Spleen (tissue), 11 donors: ENCODE measurements at regions not wholly inside any gene's neighbourhood (a gene's known extent, or its start where the extent isn't known, plus 50 kb on each side); places are given as distances from the start of the nearest gene placed in this dataset.

Experiments
- DNase-seq: peaks from one replicate; pipeline ENCODE4 v3.0.0-alpha.2; 2020
- H3K27ac ChIP-seq, 8 donors: fragments of 200-600 bp; sonication (generic) in 7 of 8; 1 replicate in 4 of 8; 2 replicates in 4 of 8; pipeline versions ENCODE4 v1.5.0 to v1.8.0; 2016 to 2021; ENCODE audit warnings: inconsistent platforms in 4 of 8, mild to moderate bottlenecking in 4 of 8, moderate library complexity in 1 of 8
- H3K27me3 ChIP-seq, 7 donors: fragments of 200-600 bp; sonication (generic) in 6 of 7; replicated peaks in 1 of 7; 1 replicate in 4 of 7; 2 replicates in 3 of 7; pipeline versions ENCODE4 v1.5.0 to v1.8.0; 2016 to 2021; ENCODE audit warnings: inconsistent platforms in 3 of 7, mild to moderate bottlenecking in 1 of 7
- H3K36me3 ChIP-seq, 6 donors: fragments of 200-600 bp; sonication (generic) in 5 of 6; 1 replicate in 4 of 6; 2 replicates in 2 of 6; pipeline versions ENCODE4 v1.5.0 to v1.8.0; 2016 to 2021; ENCODE audit warnings: inconsistent platforms in 2 of 6
- H3K4me1 ChIP-seq, 6 donors: fragments of 200-600 bp; sonication (generic) in 5 of 6; 1 replicate in 3 of 6; 2 replicates in 3 of 6; pipeline versions ENCODE4 v1.5.0 to v1.8.0; 2016 to 2021; ENCODE audit warnings: inconsistent platforms in 3 of 6
- H3K4me3 ChIP-seq, 8 donors: fragments of 200-600 bp; sonication (generic) in 7 of 8; 1 replicate in 4 of 8; 2 replicates in 4 of 8; pipeline versions ENCODE4 v1.5.0 to v1.8.0; 2016 to 2021; ENCODE audit warnings: inconsistent platforms in 4 of 8, mild to moderate bottlenecking in 4 of 8, moderate library complexity in 2 of 8
- H3K9me3 ChIP-seq, 8 donors: fragments of 200-600 bp; sonication (generic) in 7 of 8; 1 replicate in 4 of 8; 2 replicates in 4 of 8; pipeline versions ENCODE4 v1.5.0 to v1.8.0; 2016 to 2021; ENCODE audit warnings: inconsistent platforms in 4 of 8
- CTCF ChIP-seq, 11 experiments: fragments of 200-600 bp in 7 of 11; fragments of 450-650 bp in 4 of 11; sonication (generic) in 4 of 11; IDR thresholded peaks in 8 of 11; conservative IDR thresholded peaks in 3 of 11; 1 replicate in 7 of 11; 2 replicates in 4 of 11; pipeline versions ENCODE4 v1.4.0 to v1.8.0; 2016 to 2021; ENCODE audit warnings: antibody characterized with exemption in 11 of 11, inconsistent platforms in 4 of 11, mild to moderate bottlenecking in 1 of 11
- POLR2A ChIP-seq, 3 donors: fragments of 450-650 bp; IDR thresholded peaks; one replicate each; pipeline ENCODE4 v1.5.1; 2017; ENCODE audit warnings: antibody characterized with exemption in 3 of 3, mild to moderate bottlenecking in 1 of 3
- POLR2AphosphoS5 ChIP-seq, 3 donors: sonication (generic); formaldehyde crosslinking; IDR thresholded peaks; one replicate each; pipeline ENCODE4 v1.5.1; 2017; ENCODE audit warnings: antibody characterized with exemption in 3 of 3
- WGBS, 5 donors: extraction: QIAGEN DNeasy Blood & Tissue Kit in 3 of 5; methylation state at CpG; one replicate each; pipeline versions ENCODE4 v1.1.5 to v1.1.7; 2013 to 2018; 5-methylcytosine and 5-hydroxymethylcytosine counted together
- intact Hi-C: fragments of 100-400 bp; cut with DNase I; formaldehyde crosslinking; loops from one replicate; pipeline ENCODE4 v1.15.0; 2023; ENCODE audit warnings: low total_unique reads
- donor health status: healthy with polysubstance abuse.
- donor health status: DM: no; HTN: no; CAD: no; lungs with moderate emphysema.
- donor health status: DM: no; HTN: no; CAD: no.
- donor health status: Bipolar disorder and iron deficiency.
- donor health status: healthy.
- donor health status: DM: no; HTN: no; CAD: no.
- donor health status: DM: yes; HTN: yes; CAD: no.

- Histone ChIP-seq H3K9me3 (no peaks in the 10 kb centered on the region), H3K27me3 (no peaks in the 10 kb centered on the region), H3K4me1 (no peaks in the 10 kb centered on the region), H3K4me3 (no peak overlapping the region), H3K36me3 (no peaks in the 10 kb centered on the region), H3K27ac (no peak overlapping the region)
- 45 to 65% (median 54%) methylated on average over 2 of the region's 2 CpGs for WGBS, 5 donors
- DNase-seq: no peak
- intact Hi-C loops: no loop called here
- TF ChIP-seq POLR2AphosphoS5 (IDR thresholded peaks at IDR 0.05) (no peak), POLR2A (IDR thresholded peaks at IDR 0.05) (no peak), CTCF (IDR thresholded peaks at IDR 0.05 in 8 of 11, conservative IDR thresholded peaks at IDR 0.05 in 3 of 11) (no peak)
Observed at GRCh38 chr7:22632674-22633073, 94.3 kb upstream of the IL6 start.

GRCh38 chr7:22631730-22632129 lies 95.3 kb upstream of the IL6 start:
- H3K4me1 ChIP-seq: no peaks in the 10 kb centered on the region
- H3K9me3 ChIP-seq: no peaks in the 10 kb centered on the region
- intact Hi-C loops: no loop called here
- H3K36me3 ChIP-seq: no peaks in the 10 kb centered on the region
- DNase-seq: no peak
- no peak overlapping the region for H3K4me3 ChIP-seq
- WGBS, 5 donors: 54 to 76% (median 68%) methylated on average over 2 of the region's 2 CpGs
- H3K27me3 ChIP-seq: no peaks in the 10 kb centered on the region
- no peak overlapping the region for H3K27ac ChIP-seq
- no peak for TF ChIP-seq POLR2AphosphoS5 (IDR thresholded peaks at IDR 0.05)
- TF ChIP-seq CTCF (IDR thresholded peaks at IDR 0.05 in 8 of 11, conservative IDR thresholded peaks at IDR 0.05 in 3 of 11): no peak
- TF ChIP-seq POLR2A (IDR thresholded peaks at IDR 0.05): no peak

GRCh38 chr7:22630069-22630468 lies 96.9 kb upstream of the IL6 start:
- no peak for DNase-seq
- H3K9me3 ChIP-seq: no peaks in the 10 kb centered on the region
- H3K4me1 ChIP-seq: no peaks in the 10 kb centered on the region
- no peak for TF ChIP-seq POLR2A (IDR thresholded peaks at IDR 0.05)
- no peak for TF ChIP-seq CTCF (IDR thresholded peaks at IDR 0.05 in 8 of 11, conservative IDR thresholded peaks at IDR 0.05 in 3 of 11)
- no peak for TF ChIP-seq POLR2AphosphoS5 (IDR thresholded peaks at IDR 0.05)
- peaks cover 0 to 6% (median 0%) of the 10 kb centered on the region in 6 donors for H3K36me3 ChIP-seq
- H3K27me3 ChIP-seq: no peaks in the 10 kb centered on the region
- H3K27ac ChIP-seq: no peak overlapping the region
- WGBS, 5 donors: 76 to 98% (median 95%) methylated on average over 7 of the region's 7 CpGs
- H3K4me3 ChIP-seq: no peak overlapping the region
- intact Hi-C loops: no loop called here

- Histone ChIP-seq H3K27ac (no peak overlapping the region), H3K36me3 (peaks cover 0 to 6% (median 0%) of the 10 kb centered on the region in 6 donors), H3K4me1 (no peaks in the 10 kb centered on the region), H3K4me3 (no peak overlapping the region), H3K9me3 (no peaks in the 10 kb centered on the region), H3K27me3 (no peaks in the 10 kb centered on the region)
- TF ChIP-seq POLR2A (IDR thresholded peaks at IDR 0.05) (no peak), CTCF (IDR thresholded peaks at IDR 0.05 in 8 of 11, conservative IDR thresholded peaks at IDR 0.05 in 3 of 11) (no peak), POLR2AphosphoS5 (IDR thresholded peaks at IDR 0.05) (no peak)
- intact Hi-C loops: no loop called here
- no peak for DNase-seq
Observed at GRCh38 chr7:22629056-22629455, 97.9 kb upstream of the IL6 start.
